ENCODE measurements at regions not wholly inside any gene's neighbourhood (a gene's known extent, or its start where the extent isn't known, plus 50 kb on each side); places are given as distances from the start of the nearest gene placed in this dataset.

GRCh38 chr6:43840490-43841218, 70.6 kb downstream of the VEGFA start:
- no peak for ATAC-seq
- no peak for TF ChIP-seq GLIS3 (CRISPR knock-in tag; IDR thresholded peaks at IDR 0.05)
- TF ChIP-seq RARB (CRISPR knock-in tag; IDR thresholded peaks at IDR 0.05) = no peak
- TF ChIP-seq TSHZ2 (CRISPR knock-in tag; IDR thresholded peaks at IDR 0.05) = no peak
- no peak for TF ChIP-seq TOX (CRISPR knock-in tag; IDR thresholded peaks at IDR 0.05; ENCODE audit: borderline replicate concordance)
- no peak for TF ChIP-seq ZFP30 (CRISPR knock-in tag; IDR thresholded peaks at IDR 0.05)
- TF ChIP-seq CSRNP3 (CRISPR knock-in tag; IDR thresholded peaks at IDR 0.05) = no peak
- no peak for TF ChIP-seq ISL1 (CRISPR knock-in tag; IDR thresholded peaks at IDR 0.05)
- no peak for TF ChIP-seq OSR1 (CRISPR knock-in tag; IDR thresholded peaks at IDR 0.05)
- TF ChIP-seq ZNF565 (CRISPR knock-in tag; conservative IDR thresholded peaks at IDR 0.05; ENCODE audit: low read depth) = no peak
- TF ChIP-seq PATZ1 (CRISPR knock-in tag; IDR thresholded peaks at IDR 0.05; ENCODE audit: borderline replicate concordance) = no peak
- no peak for TF ChIP-seq ZFP3 (CRISPR knock-in tag; IDR thresholded peaks at IDR 0.05)
- no peak for TF ChIP-seq CREB5 (CRISPR knock-in tag; IDR thresholded peaks at IDR 0.05; ENCODE audit: low read depth)

GRCh38 chr6:43838276-43839036, 68.4 kb downstream of the VEGFA start:
- ATAC-seq = peak; percentile 79
- TF ChIP-seq ISL1 (CRISPR knock-in tag; IDR thresholded peaks at IDR 0.05) = no peak
- TF ChIP-seq POU6F1 (CRISPR knock-in tag; IDR thresholded peaks at IDR 0.05; ENCODE audit: borderline replicate concordance, low read depth) = no peak

GRCh38 chr6:43837507-43837906, 67.5 kb downstream of the VEGFA start:
- ATAC-seq = no peak
- TF ChIP-seq CSRNP3 (CRISPR knock-in tag; IDR thresholded peaks at IDR 0.05) (no peak), TSHZ2 (CRISPR knock-in tag; IDR thresholded peaks at IDR 0.05) (no peak), CSDC2 (CRISPR knock-in tag; IDR thresholded peaks at IDR 0.05) (no peak)
